IgD-negative memory B cell (primary cell): ENCODE measurements at regions not wholly inside any gene's neighbourhood (a gene's known extent, or its start where the extent isn't known, plus 50 kb on each side); places are given as distances from the start of the nearest gene placed in this dataset.
"Not testable (repeated sequence)": the region's sequence is repeated elsewhere in the genome, so short reads cannot be mapped to it uniquely, and the experiment has no call there.

Source experiments
- H3K27ac Mint-ChIP-seq, 3 donors: one replicate each; pipeline ENCODE4 v1.8.0; 2020 to 2022; ENCODE audit warnings: mild to moderate bottlenecking in 3 of 3, mixed read lengths in 3 of 3, moderate library complexity in 1 of 3
- H3K27me3 Mint-ChIP-seq: one replicate; pipeline ENCODE4 v1.8.0; 2021; ENCODE audit warnings: mixed read lengths
- H3K36me3 Mint-ChIP-seq: one replicate; pipeline ENCODE4 v1.8.0; 2020; ENCODE audit warnings: mild to moderate bottlenecking, mixed read lengths
- H3K4me1 Mint-ChIP-seq, 3 donors: one replicate each; pipeline ENCODE4 v1.8.0; 2020 to 2022; ENCODE audit warnings: mixed read lengths in 3 of 3, mild to moderate bottlenecking in 1 of 3
- H3K4me3 Mint-ChIP-seq, 4 donors: one replicate each; pipeline ENCODE4 v1.8.0; 2020 to 2022; ENCODE audit warnings: mild to moderate bottlenecking in 4 of 4, mixed read lengths in 4 of 4, moderate library complexity in 3 of 4
- H3K9me3 Mint-ChIP-seq, 3 donors: one replicate each; pipeline ENCODE4 v1.8.0; 2020 to 2021; ENCODE audit warnings: mixed read lengths in 3 of 3, mild to moderate bottlenecking in 1 of 3

GRCh38 chr6:101113468-101114260, 232.5 kb upstream of the ASCC3 start:
- Mint-ChIP-seq H3K36me3 (no peaks in the 10 kb centered on the region), H3K4me3 (no peak overlapping the region), H3K9me3 (no peaks in the 10 kb centered on the region), H3K27ac (no peak overlapping the region), H3K4me1 (no peaks in the 10 kb centered on the region), H3K27me3 (no peaks in the 10 kb centered on the region)

- Mint-ChIP-seq H3K4me3 (no peak overlapping the region), H3K4me1 (no peaks in the 10 kb centered on the region), H3K27ac (no peak overlapping the region), H3K9me3 (no peaks in the 10 kb centered on the region), H3K36me3 (no peaks in the 10 kb centered on the region), H3K27me3 (no peaks in the 10 kb centered on the region)
Observed at GRCh38 chr6:101114703-101115102, 233.6 kb upstream of the ASCC3 start.

GRCh38 chr6:101116337-101116736, 235.2 kb upstream of the ASCC3 start:
- no peaks in the 10 kb centered on the region for H3K27me3 Mint-ChIP-seq
- H3K4me1 Mint-ChIP-seq, result no peaks in the 10 kb centered on the region
- no peak overlapping the region for H3K27ac Mint-ChIP-seq
- no peaks in the 10 kb centered on the region for H3K36me3 Mint-ChIP-seq
- no peaks in the 10 kb centered on the region for H3K9me3 Mint-ChIP-seq
- no peak overlapping the region for H3K4me3 Mint-ChIP-seq

- H3K36me3 Mint-ChIP-seq, result no peaks in the 10 kb centered on the region
- H3K27ac Mint-ChIP-seq, result no peak overlapping the region
- no peaks in the 10 kb centered on the region for H3K27me3 Mint-ChIP-seq
- no peak overlapping the region for H3K4me3 Mint-ChIP-seq
- no peaks in the 10 kb centered on the region for H3K4me1 Mint-ChIP-seq
- H3K9me3 Mint-ChIP-seq, result no peaks in the 10 kb centered on the region
Observed at GRCh38 chr6:101117393-101118135, 236.4 kb upstream of the ASCC3 start.

- no peaks in the 10 kb centered on the region for H3K9me3 Mint-ChIP-seq
- H3K36me3 Mint-ChIP-seq, result no peaks in the 10 kb centered on the region
- H3K27ac Mint-ChIP-seq, result no peak overlapping the region
- H3K4me1 Mint-ChIP-seq, result no peaks in the 10 kb centered on the region
- no peaks in the 10 kb centered on the region for H3K27me3 Mint-ChIP-seq
- H3K4me3 Mint-ChIP-seq, result no peak overlapping the region
Observed at GRCh38 chr6:101118136-101118396, 236.9 kb upstream of the ASCC3 start.

- Mint-ChIP-seq H3K36me3 (no peaks in the 10 kb centered on the region), H3K9me3 (no peaks in the 10 kb centered on the region)
Observed at GRCh38 chr6:101120747-101121146, 239.6 kb upstream of the ASCC3 start.

GRCh38 chr6:101125380-101125971, 244.3 kb upstream of the ASCC3 start:
- Mint-ChIP-seq H3K4me3 (no peak overlapping the region), H3K36me3 (no peaks in the 10 kb centered on the region), H3K27ac (no peak overlapping the region), H3K4me1 (no peaks in the 10 kb centered on the region), H3K27me3 (no peaks in the 10 kb centered on the region), H3K9me3 (no peaks in the 10 kb centered on the region)

More at GRCh38 chr6:101120747-101121146, 239.6 kb upstream of the ASCC3 start:
- no peak overlapping the region for H3K27ac Mint-ChIP-seq
- no peaks in the 10 kb centered on the region for H3K27me3 Mint-ChIP-seq
- no peak overlapping the region for H3K4me3 Mint-ChIP-seq
- H3K4me1 Mint-ChIP-seq, result no peaks in the 10 kb centered on the region

GRCh38 chr6:101126501-101126900, 245.4 kb upstream of the ASCC3 start:
- Mint-ChIP-seq H3K4me3 (no peak overlapping the region), H3K27ac (no peak overlapping the region), H3K9me3 (no peaks in the 10 kb centered on the region), H3K4me1 (peaks cover 0 to 2% (median 0%) of the 10 kb centered on the region in 3 donors), H3K27me3 (no peaks in the 10 kb centered on the region), H3K36me3 (peaks cover 2% of the 10 kb centered on the region)

GRCh38 chr6:101129851-101130250, 248.7 kb upstream of the ASCC3 start:
- no peak overlapping the region for H3K27ac Mint-ChIP-seq
- H3K9me3 Mint-ChIP-seq, result no peaks in the 10 kb centered on the region
- H3K27me3 Mint-ChIP-seq, result no peaks in the 10 kb centered on the region
- no peak overlapping the region for H3K4me3 Mint-ChIP-seq
- peaks cover 4% of the 10 kb centered on the region for H3K36me3 Mint-ChIP-seq
- peaks cover 0 to 3% (median 0%) of the 10 kb centered on the region in 3 donors for H3K4me1 Mint-ChIP-seq

GRCh38 chr6:101146389-101146788, 247.1 kb upstream of the GRIK2 start:
- H3K36me3 Mint-ChIP-seq, result no peaks in the 10 kb centered on the region
- no peaks in the 10 kb centered on the region for H3K27me3 Mint-ChIP-seq
- no peak overlapping the region for H3K4me3 Mint-ChIP-seq
- no peak overlapping the region for H3K27ac Mint-ChIP-seq
- no peaks in the 10 kb centered on the region for H3K4me1 Mint-ChIP-seq
- peaks cover 0 to 2% (median 0%) of the 10 kb centered on the region in 3 donors for H3K9me3 Mint-ChIP-seq

GRCh38 chr6:101150226-101150625, 243.3 kb upstream of the GRIK2 start:
- H3K4me1 Mint-ChIP-seq, result no peaks in the 10 kb centered on the region
- H3K27me3 Mint-ChIP-seq, result no peaks in the 10 kb centered on the region
- H3K27ac Mint-ChIP-seq, result no peak overlapping the region

GRCh38 chr6:101157638-101158037, 235.9 kb upstream of the GRIK2 start:
- not testable (repeated sequence) for H3K36me3 Mint-ChIP-seq, H3K27me3 Mint-ChIP-seq, H3K27ac Mint-ChIP-seq, H3K4me3 Mint-ChIP-seq, H3K9me3 Mint-ChIP-seq, H3K4me1 Mint-ChIP-seq

More at GRCh38 chr6:101150226-101150625, 243.3 kb upstream of the GRIK2 start:
- H3K9me3 Mint-ChIP-seq, result peaks cover 0 to 2% (median 0%) of the 10 kb centered on the region in 3 donors
- H3K36me3 Mint-ChIP-seq, result no peaks in the 10 kb centered on the region
- no peak overlapping the region for H3K4me3 Mint-ChIP-seq

GRCh38 chr6:101163611-101164010, 229.9 kb upstream of the GRIK2 start:
- no peak overlapping the region for H3K4me3 Mint-ChIP-seq
- no peaks in the 10 kb centered on the region for H3K4me1 Mint-ChIP-seq
- peaks cover 0 to 3% (median 0%) of the 10 kb centered on the region in 3 donors for H3K9me3 Mint-ChIP-seq
- H3K36me3 Mint-ChIP-seq, result no peaks in the 10 kb centered on the region
- H3K27me3 Mint-ChIP-seq, result no peaks in the 10 kb centered on the region
- no peak overlapping the region for H3K27ac Mint-ChIP-seq

GRCh38 chr6:101167638-101168037, 225.9 kb upstream of the GRIK2 start:
- Mint-ChIP-seq H3K9me3 (peaks cover 4 to 23% (median 7%) of the 10 kb centered on the region in 3 donors), H3K36me3 (no peaks in the 10 kb centered on the region), H3K27me3 (no peaks in the 10 kb centered on the region), H3K27ac (no peak overlapping the region), H3K4me3 (no peak overlapping the region), H3K4me1 (no peaks in the 10 kb centered on the region)

GRCh38 chr6:101171049-101171448, 222.5 kb upstream of the GRIK2 start:
- not testable (repeated sequence) for H3K4me3 Mint-ChIP-seq

GRCh38 chr6:101178748-101179147, 214.8 kb upstream of the GRIK2 start:
- H3K4me3 Mint-ChIP-seq, result no peak overlapping the region
- no peak overlapping the region for H3K27ac Mint-ChIP-seq
- H3K9me3 Mint-ChIP-seq, result no peaks in the 10 kb centered on the region
- no peaks in the 10 kb centered on the region for H3K4me1 Mint-ChIP-seq
- no peaks in the 10 kb centered on the region for H3K27me3 Mint-ChIP-seq
- no peaks in the 10 kb centered on the region for H3K36me3 Mint-ChIP-seq

More at GRCh38 chr6:101171049-101171448, 222.5 kb upstream of the GRIK2 start:
- not testable (repeated sequence) for H3K27ac Mint-ChIP-seq, H3K36me3 Mint-ChIP-seq, H3K4me1 Mint-ChIP-seq, H3K27me3 Mint-ChIP-seq
- peaks cover 4 to 29% (median 9%) of the 10 kb centered on the region in 3 donors for H3K9me3 Mint-ChIP-seq
